Mesothelial cell of epicardium (in vitro differentiated cells): ENCODE measurements at regions not wholly inside any gene's neighbourhood (a gene's known extent, or its start where the extent isn't known, plus 50 kb on each side); places are given as distances from the start of the nearest gene placed in this dataset.

ENCODE experiments used
- DNase-seq, 2 experiments: peaks; one replicate each; pipeline ENCODE4 v3.0.0; 2021; ENCODE audit warnings: low spot score in 2 of 2; ENCODE audit not compliant: unreplicated experiment in 2 of 2
- H3K27ac Mint-ChIP-seq: 2 replicates; pipeline ENCODE4 v1.8.0; 2021; ENCODE audit warnings: mixed read lengths
- H3K27me3 Mint-ChIP-seq: 2 replicates; pipeline ENCODE4 v1.8.0; 2021; ENCODE audit warnings: low read depth, mixed read lengths
- H3K36me3 Mint-ChIP-seq: 2 replicates; pipeline ENCODE4 v1.8.0; 2021; ENCODE audit warnings: mixed read lengths
- H3K4me1 Mint-ChIP-seq: 2 replicates; pipeline ENCODE4 v1.8.0; 2021; ENCODE audit warnings: mixed read lengths
- H3K4me3 Mint-ChIP-seq: 2 replicates; pipeline ENCODE4 v1.8.0; 2021; ENCODE audit warnings: mild to moderate bottlenecking, moderate library complexity, mixed read lengths
- H3K9me3 Mint-ChIP-seq: 2 replicates; pipeline ENCODE4 v1.8.0; 2021; ENCODE audit warnings: mixed read lengths
- TF ChIP-seq, protein P1 (sequence below): fragments of 200-600 bp; sonication (generic); IDR thresholded peaks from one replicate; pipeline ENCODE4 v1.5.0; 2021; ENCODE audit warnings: antibody characterized with exemption; ENCODE audit not compliant: unreplicated experiment

DNA sequence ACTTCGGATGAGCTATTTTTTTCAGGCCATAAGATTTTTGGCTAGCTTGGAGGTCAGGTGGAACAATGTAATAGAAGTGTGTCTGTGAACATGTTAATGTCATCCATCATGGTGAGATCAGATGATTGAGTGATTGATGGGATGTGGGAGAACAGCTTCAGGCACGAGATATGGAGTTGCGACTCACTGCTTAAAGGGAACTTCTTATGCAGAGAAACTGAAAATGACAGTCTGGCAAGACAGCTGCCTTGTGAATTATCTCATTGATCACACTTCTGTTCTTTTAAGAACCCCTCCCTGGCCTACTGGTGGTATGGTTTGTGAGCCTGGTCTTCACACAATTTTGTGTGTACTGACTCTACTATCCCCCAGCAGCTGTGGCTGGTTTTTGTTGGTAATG is 96.0 kb downstream of the OLFM4 start:
- DNase-seq: no peak
- no peak overlapping the region for H3K27ac Mint-ChIP-seq
- no peaks in the 10 kb centered on the region for H3K9me3 Mint-ChIP-seq
- peaks cover 5% of the 10 kb centered on the region for H3K27me3 Mint-ChIP-seq
- no peaks in the 10 kb centered on the region for H3K36me3 Mint-ChIP-seq
- TF ChIP-seq, protein P1, sequence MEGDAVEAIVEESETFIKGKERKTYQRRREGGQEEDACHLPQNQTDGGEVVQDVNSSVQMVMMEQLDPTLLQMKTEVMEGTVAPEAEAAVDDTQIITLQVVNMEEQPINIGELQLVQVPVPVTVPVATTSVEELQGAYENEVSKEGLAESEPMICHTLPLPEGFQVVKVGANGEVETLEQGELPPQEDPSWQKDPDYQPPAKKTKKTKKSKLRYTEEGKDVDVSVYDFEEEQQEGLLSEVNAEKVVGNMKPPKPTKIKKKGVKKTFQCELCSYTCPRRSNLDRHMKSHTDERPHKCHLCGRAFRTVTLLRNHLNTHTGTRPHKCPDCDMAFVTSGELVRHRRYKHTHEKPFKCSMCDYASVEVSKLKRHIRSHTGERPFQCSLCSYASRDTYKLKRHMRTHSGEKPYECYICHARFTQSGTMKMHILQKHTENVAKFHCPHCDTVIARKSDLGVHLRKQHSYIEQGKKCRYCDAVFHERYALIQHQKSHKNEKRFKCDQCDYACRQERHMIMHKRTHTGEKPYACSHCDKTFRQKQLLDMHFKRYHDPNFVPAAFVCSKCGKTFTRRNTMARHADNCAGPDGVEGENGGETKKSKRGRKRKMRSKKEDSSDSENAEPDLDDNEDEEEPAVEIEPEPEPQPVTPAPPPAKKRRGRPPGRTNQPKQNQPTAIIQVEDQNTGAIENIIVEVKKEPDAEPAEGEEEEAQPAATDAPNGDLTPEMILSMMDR: no peak
- no peak overlapping the region for H3K4me3 Mint-ChIP-seq
- peaks cover 7% of the 10 kb centered on the region for H3K4me1 Mint-ChIP-seq

DNA sequence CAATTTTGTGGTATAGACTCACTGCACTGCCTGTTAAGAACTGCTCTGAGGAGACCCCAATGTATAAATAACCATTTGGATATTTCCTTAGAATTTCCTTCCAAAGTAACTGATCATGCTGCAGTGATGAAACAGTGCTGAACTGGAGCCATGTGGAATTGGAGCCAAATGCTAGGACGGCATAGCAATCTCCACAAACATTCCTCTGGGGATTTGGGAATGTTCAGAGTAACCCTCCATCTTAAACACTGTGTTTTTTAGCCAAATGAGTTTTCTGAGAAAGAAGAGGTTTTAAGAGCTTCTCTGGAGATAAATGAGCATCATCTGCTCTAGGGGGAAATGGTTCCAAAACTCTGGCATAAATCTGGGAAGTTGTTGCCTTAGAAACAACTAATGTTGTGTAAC is 98.2 kb downstream of the OLFM4 start:
- Mint-ChIP-seq H3K27me3 (peaks cover 5% of the 10 kb centered on the region), H3K9me3 (no peaks in the 10 kb centered on the region), H3K4me3 (no peak overlapping the region), H3K27ac (no peak overlapping the region), H3K36me3 (no peaks in the 10 kb centered on the region), H3K4me1 (peaks cover 3% of the 10 kb centered on the region)
- no peak for DNase-seq
- TF ChIP-seq, protein P1: no peak

DNA sequence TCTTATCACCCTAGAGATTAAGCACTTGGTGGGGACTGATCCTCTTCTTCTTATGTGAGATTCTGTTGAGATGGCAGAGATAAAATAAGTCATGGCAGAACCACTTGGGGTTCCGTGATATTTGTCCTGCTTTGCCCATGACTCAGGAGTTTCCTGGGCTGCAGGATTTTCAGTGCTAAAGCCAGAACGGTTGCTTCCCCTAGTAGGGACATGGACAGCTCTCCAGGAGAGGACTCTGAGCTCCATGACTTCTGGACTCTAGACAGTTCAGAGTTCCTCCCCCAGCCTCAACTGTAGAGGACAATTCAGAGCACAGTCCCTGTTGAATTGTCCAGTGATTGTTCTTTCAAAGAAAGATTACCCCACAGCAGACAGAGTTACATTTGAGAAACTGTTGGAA is 98.8 kb downstream of the OLFM4 start:
- peaks cover 7% of the 10 kb centered on the region for H3K4me1 Mint-ChIP-seq
- no peak overlapping the region for H3K27ac Mint-ChIP-seq
- TF ChIP-seq, protein P1: no peak
- H3K27me3 Mint-ChIP-seq: peaks cover 5% of the 10 kb centered on the region
- DNase-seq: no peak
- no peaks in the 10 kb centered on the region for H3K36me3 Mint-ChIP-seq
- H3K4me3 Mint-ChIP-seq: no peak overlapping the region
- no peaks in the 10 kb centered on the region for H3K9me3 Mint-ChIP-seq

DNA sequence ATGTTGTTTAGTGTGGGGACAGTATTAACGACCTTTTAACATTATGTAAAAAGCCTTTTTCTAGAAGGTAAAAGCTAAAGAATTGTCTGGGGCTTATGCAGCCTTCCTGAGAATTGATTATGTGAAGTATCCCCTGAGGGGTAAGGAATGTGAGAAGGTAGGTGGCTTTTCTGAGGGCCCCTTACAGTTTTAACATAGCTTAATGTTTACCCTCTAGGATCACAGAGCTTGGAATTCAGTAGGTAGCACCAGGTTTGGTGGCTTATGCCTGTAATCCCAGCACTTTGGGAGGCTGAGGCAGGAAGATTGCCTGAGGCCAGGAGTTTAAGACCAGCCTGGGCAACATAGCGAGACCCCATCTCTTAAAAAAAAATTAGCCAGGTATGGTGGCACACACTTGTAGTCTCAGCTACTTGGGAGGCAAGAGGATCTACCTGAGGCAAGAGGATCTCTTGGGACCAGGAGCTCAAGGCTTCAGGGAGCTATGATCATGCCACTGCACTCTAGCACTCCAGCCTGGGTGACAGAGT is 101.3 kb downstream of the OLFM4 start:
- H3K27me3 Mint-ChIP-seq: peaks cover 5% of the 10 kb centered on the region
- peaks cover 11% of the 10 kb centered on the region for H3K4me1 Mint-ChIP-seq
- no peaks in the 10 kb centered on the region for H3K9me3 Mint-ChIP-seq
- H3K27ac Mint-ChIP-seq: no peak overlapping the region
- TF ChIP-seq, protein P1: no peak
- H3K4me3 Mint-ChIP-seq: no peak overlapping the region
- H3K36me3 Mint-ChIP-seq: no peaks in the 10 kb centered on the region
- DNase-seq: no peak

DNA sequence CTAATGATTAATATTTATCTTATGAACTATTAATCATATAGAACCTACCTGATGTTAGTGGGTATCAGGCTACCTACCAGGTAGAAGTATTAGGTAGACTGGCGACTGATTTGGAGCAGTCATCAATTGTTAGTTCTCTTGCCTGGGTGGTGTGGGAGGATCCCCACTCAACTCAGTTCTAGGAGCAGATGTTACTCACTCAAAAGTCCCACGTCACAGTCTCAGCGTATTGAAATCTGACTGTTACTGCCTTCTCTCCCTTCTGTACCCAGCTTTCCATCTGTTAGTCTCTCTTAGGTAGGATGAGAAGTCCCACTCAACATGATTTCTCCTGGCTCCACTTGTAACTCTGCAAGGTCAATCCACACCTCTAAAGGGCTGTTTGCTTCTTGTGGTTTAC is 102.7 kb downstream of the OLFM4 start:
- TF ChIP-seq, protein P1: no peak
- no peaks in the 10 kb centered on the region for H3K36me3 Mint-ChIP-seq
- H3K27ac Mint-ChIP-seq: no peak overlapping the region
- DNase-seq: no peak
- H3K9me3 Mint-ChIP-seq: no peaks in the 10 kb centered on the region
- H3K4me1 Mint-ChIP-seq: peaks cover 11% of the 10 kb centered on the region
- peaks cover 5% of the 10 kb centered on the region for H3K27me3 Mint-ChIP-seq
- H3K4me3 Mint-ChIP-seq: no peak overlapping the region

DNA sequence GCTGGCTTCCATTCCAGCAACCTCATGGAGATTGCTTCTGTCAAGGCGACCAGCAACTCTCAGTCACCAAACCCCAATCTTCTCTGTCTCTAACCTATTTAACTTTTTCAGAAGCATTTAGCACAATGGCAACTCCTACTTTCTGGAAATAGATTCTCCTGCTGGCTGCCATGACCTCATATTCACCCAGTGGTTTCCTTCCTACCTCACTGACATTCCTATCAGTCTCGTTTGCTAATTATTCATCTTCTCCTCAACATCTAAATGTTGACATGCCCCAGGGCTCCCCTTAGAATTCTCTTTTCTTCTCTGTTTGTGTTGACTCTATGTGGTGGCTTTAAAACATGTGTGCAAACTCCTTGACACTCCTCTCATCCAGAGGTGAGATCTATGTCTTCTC is 106.7 kb downstream of the OLFM4 start:
- Mint-ChIP-seq H3K27me3 (no peaks in the 10 kb centered on the region), H3K4me3 (no peak overlapping the region), H3K36me3 (no peaks in the 10 kb centered on the region), H3K4me1 (peaks cover 8% of the 10 kb centered on the region), H3K27ac (no peak overlapping the region), H3K9me3 (no peaks in the 10 kb centered on the region)
- DNase-seq: no peak
- TF ChIP-seq, protein P1: no peak
